ENCODE measurements at regions not wholly inside any gene's neighbourhood (a gene's known extent, or its start where the extent isn't known, plus 50 kb on each side); places are given as distances from the start of the nearest gene placed in this dataset.

DNA sequence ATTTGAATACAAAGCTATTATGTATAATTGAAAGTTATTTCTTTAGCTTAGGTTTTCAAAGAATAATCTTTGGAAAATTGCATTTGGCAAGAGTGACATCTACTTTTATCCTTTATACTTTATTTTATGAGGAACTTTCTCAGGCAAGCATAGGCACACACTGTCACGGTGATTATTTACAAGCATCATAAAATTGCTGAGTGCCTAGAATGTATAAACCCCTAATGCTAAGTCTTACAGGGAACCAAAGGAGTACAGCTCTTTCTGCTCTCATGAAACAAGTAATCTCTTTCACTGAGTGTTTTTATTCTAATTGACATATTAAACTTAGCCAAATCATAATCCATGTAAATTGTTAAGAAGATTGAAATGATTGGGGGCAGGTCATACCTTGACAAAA, 154.9 kb downstream of the FSCB start:
- no peak overlapping the region for H3K27ac Mint-ChIP-seq (ENCODE audit: unreplicated experiment)
- TF ChIP-seq CTCF (IDR thresholded peaks at IDR 0.05): no peak
- no peaks in the 10 kb centered on the region for H3K4me1 Mint-ChIP-seq (ENCODE audit: low read depth)
- H3K9me3 Mint-ChIP-seq (ENCODE audit: low read depth): peaks cover 16% of the 10 kb centered on the region
- no peak overlapping the region for H3K4me3 Mint-ChIP-seq (ENCODE audit: unreplicated experiment)
- DNase-seq (ENCODE audit: low spot score): no peak
- no peaks in the 10 kb centered on the region for H3K27me3 Mint-ChIP-seq (ENCODE audit: low read depth)
- no peaks in the 10 kb centered on the region for H3K36me3 Mint-ChIP-seq (ENCODE audit: low read depth)

DNA sequence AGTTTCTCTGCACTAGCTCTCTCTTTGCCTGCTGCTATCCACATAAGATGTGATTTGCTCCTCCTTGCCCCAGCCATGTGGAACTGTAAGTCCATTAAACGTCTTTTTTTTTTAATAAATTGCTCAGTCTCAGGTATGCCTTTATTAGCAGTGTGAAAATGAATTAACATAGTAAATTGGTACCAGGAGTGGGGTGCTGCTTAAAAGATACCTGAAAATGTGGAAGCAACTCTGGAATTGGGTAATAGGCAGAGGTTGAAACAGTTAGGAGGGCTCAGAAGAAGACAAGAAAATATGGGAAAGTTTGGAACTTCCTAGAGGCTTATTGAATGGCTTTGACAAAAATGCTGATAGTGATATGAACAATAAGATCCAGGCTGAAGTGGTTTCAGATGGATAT, 159.8 kb downstream of the FSCB start:
- TF ChIP-seq CTCF (IDR thresholded peaks at IDR 0.05): no peak
- peaks cover 23% of the 10 kb centered on the region for H3K9me3 Mint-ChIP-seq (ENCODE audit: low read depth)
- no peaks in the 10 kb centered on the region for H3K4me1 Mint-ChIP-seq (ENCODE audit: low read depth)
- no peak overlapping the region for H3K4me3 Mint-ChIP-seq (ENCODE audit: unreplicated experiment)
- no peak for DNase-seq (ENCODE audit: low spot score)
- H3K36me3 Mint-ChIP-seq (ENCODE audit: low read depth): no peaks in the 10 kb centered on the region
- H3K27ac Mint-ChIP-seq (ENCODE audit: unreplicated experiment): no peak overlapping the region
- no peaks in the 10 kb centered on the region for H3K27me3 Mint-ChIP-seq (ENCODE audit: low read depth)

- Mint-ChIP-seq H3K4me1 (ENCODE audit: low read depth) (no peaks in the 10 kb centered on the region), H3K36me3 (ENCODE audit: low read depth) (no peaks in the 10 kb centered on the region)
Observed at GRCh38 chr14:44341116-44341515, 166.0 kb downstream of the FSCB start.

DNA sequence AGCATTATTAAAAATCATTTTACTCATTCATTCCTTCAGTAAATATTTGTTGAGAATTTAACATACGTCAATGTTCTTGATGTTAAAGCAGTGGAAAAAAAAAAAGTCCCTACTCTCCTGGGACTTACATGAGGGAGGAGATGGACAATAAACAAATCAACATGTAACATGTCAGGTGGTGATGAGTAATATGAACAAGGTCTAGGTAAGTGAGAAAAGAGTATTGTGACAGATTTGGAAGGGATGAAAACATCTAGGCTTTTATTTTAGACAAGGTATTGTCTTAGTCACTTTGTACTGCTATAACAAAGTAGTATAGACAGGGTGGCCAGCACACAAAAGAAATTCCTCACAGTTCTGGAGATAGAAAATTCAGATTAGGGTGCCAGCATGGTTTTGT, 167.2 kb downstream of the FSCB start:
- DNase-seq (ENCODE audit: low spot score): no peak
- no peaks in the 10 kb centered on the region for H3K4me1 Mint-ChIP-seq (ENCODE audit: low read depth)
- H3K36me3 Mint-ChIP-seq (ENCODE audit: low read depth): no peaks in the 10 kb centered on the region
- no peak for TF ChIP-seq CTCF (IDR thresholded peaks at IDR 0.05)
- peaks cover 2% of the 10 kb centered on the region for H3K9me3 Mint-ChIP-seq (ENCODE audit: low read depth)
- no peak overlapping the region for H3K27ac Mint-ChIP-seq (ENCODE audit: unreplicated experiment)
- H3K27me3 Mint-ChIP-seq (ENCODE audit: low read depth): peaks cover 20% of the 10 kb centered on the region
- no peak overlapping the region for H3K4me3 Mint-ChIP-seq (ENCODE audit: unreplicated experiment)

More at GRCh38 chr14:44341116-44341515, 166.0 kb downstream of the FSCB start:
- H3K27me3 Mint-ChIP-seq (ENCODE audit: low read depth): peaks cover 10% of the 10 kb centered on the region
- peaks cover 2% of the 10 kb centered on the region for H3K9me3 Mint-ChIP-seq (ENCODE audit: low read depth)
- no peak for DNase-seq (ENCODE audit: low spot score)
- TF ChIP-seq CTCF (IDR thresholded peaks at IDR 0.05): no peak
- no peak overlapping the region for H3K4me3 Mint-ChIP-seq (ENCODE audit: unreplicated experiment)
- no peak overlapping the region for H3K27ac Mint-ChIP-seq (ENCODE audit: unreplicated experiment)

- Mint-ChIP-seq H3K36me3 (ENCODE audit: low read depth) (no peaks in the 10 kb centered on the region), H3K4me1 (ENCODE audit: low read depth) (no peaks in the 10 kb centered on the region), H3K27me3 (ENCODE audit: low read depth) (peaks cover 22% of the 10 kb centered on the region), H3K27ac (ENCODE audit: unreplicated experiment) (no peak overlapping the region), H3K9me3 (ENCODE audit: low read depth) (peaks cover 2% of the 10 kb centered on the region), H3K4me3 (ENCODE audit: unreplicated experiment) (no peak overlapping the region)
- TF ChIP-seq CTCF (IDR thresholded peaks at IDR 0.05): no peak
- no peak for DNase-seq (ENCODE audit: low spot score)
Observed at GRCh38 chr14:44339231-44339630, 167.9 kb downstream of the FSCB start.

Data from chondrocyte (in vitro differentiated cells).